BLaER1 treated with 17β-estradiol and CSF1 and Interleukin-3, amounts not matched to agents 10 nM and 100 nM (cell line): ENCODE measurements at regions not wholly inside any gene's neighbourhood (a gene's known extent, or its start where the extent isn't known, plus 50 kb on each side); places are given as distances from the start of the nearest gene placed in this dataset.

Experiments
- H3K27ac ChIP-seq, 11 experiments: shearing (Covaris generic); formaldehyde crosslinking; 2 replicates each; pipeline ENCODE4 v1.8.1; 2022
- H3K27me3 ChIP-seq, 11 experiments: shearing (Covaris generic); formaldehyde crosslinking; 2 replicates each; pipeline ENCODE4 v1.8.1; 2022
- H3K36me3 ChIP-seq, 11 experiments: shearing (Covaris generic); formaldehyde crosslinking; 2 replicates each; pipeline ENCODE4 v1.8.1; 2022
- H3K4me1 ChIP-seq, 10 experiments: shearing (Covaris generic); formaldehyde crosslinking; 2 replicates each; pipeline ENCODE4 v1.8.1; 2022
- H3K4me2 ChIP-seq, 11 experiments: shearing (Covaris generic); formaldehyde crosslinking; 2 replicates each; pipeline ENCODE4 v1.8.1; 2022
- H3K4me3 ChIP-seq, 10 experiments: shearing (Covaris generic); formaldehyde crosslinking; 2 replicates each; pipeline ENCODE4 v1.8.1; 2022
- H3K9ac ChIP-seq, 11 experiments: shearing (Covaris generic); formaldehyde crosslinking; 2 replicates each; pipeline ENCODE4 v1.8.1; 2022
- H3K9me3 ChIP-seq, 11 experiments: shearing (Covaris generic); formaldehyde crosslinking; replicated peaks in 1 of 11; 2 replicates each; pipeline ENCODE4 v1.8.1; 2022
- H4K20me1 ChIP-seq, 11 experiments: shearing (Covaris generic); formaldehyde crosslinking; 2 replicates each; pipeline ENCODE4 v1.8.1; 2022
- Cebpa-rat ChIP-seq, 11 experiments: shearing (Covaris generic); IDR thresholded peaks; 2 replicates each; pipeline ENCODE4 v1.8.1; 2022

- Histone ChIP-seq H3K27ac (no peak overlapping the region), H3K9me3 (no peaks in the 10 kb centered on the region), H3K36me3 (no peaks in the 10 kb centered on the region), H3K4me3 (no peak overlapping the region), H3K27me3 (peaks cover 49 to 98% (median 89%) of the 10 kb centered on the region in 11 experiments), H4K20me1 (no peaks in the 10 kb centered on the region), H3K9ac (no peak overlapping the region), H3K4me1 (peaks cover 9 to 37% (median 21%) of the 10 kb centered on the region in 10 experiments), H3K4me2 (no peak overlapping the region)
- TF ChIP-seq Cebpa-rat (IDR thresholded peaks at IDR 0.05) = no peak
Observed at GRCh38 chrX:13372203-13372980, 52.5 kb upstream of the ATXN3L start.

DNA sequence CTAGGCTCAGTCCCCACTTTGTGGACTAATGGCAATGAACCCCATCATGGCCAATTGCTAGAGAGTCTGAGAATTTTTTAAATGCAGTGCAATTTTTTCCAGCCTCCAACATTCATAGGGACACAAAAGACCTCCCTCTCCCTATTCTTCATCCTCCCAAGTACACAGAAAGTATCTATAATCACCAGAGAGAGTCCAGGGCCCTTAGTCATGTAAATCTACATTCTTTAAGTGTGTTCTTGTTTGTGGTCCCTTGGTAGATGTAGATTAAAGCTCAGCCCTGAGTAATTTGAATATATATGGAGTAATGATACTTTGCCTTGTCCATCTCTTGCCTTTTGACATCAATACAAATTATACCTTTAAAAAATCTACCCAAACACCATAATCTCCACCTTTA, 51.3 kb upstream of the ATXN3L start:
- Histone ChIP-seq H3K4me1 (peaks cover 2 to 35% (median 10%) of the 10 kb centered on the region in 10 experiments; a peak in 17 of 20 replicates), H3K27ac (no peak overlapping the region), H3K36me3 (no peaks in the 10 kb centered on the region), H4K20me1 (no peaks in the 10 kb centered on the region), H3K9ac (no peak overlapping the region), H3K9me3 (no peaks in the 10 kb centered on the region), H3K4me2 (no peak overlapping the region), H3K27me3 (peaks cover 51 to 100% (median 94%) of the 10 kb centered on the region in 11 experiments), H3K4me3 (no peak overlapping the region)
- no peak for TF ChIP-seq Cebpa-rat (IDR thresholded peaks at IDR 0.05)

DNA sequence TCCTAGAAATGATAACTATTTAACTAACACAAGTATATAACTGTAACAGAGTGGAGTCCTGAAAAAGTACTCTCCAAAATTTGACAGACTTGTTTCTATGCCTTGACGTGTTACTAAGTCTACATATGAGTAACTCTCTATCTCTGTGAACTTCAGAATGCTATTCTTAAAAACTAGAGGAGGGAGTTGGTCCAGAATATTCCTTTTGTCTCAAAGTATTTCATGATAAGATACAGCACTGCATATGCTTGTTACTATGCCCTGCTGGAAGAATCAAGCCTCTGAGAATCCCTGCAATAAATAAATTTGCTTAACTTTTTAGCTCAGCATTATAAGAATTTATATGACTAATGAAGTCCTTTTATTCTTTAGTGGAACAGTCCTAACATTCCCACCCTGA, 50.9 kb upstream of the ATXN3L start:
- TF ChIP-seq Cebpa-rat (IDR thresholded peaks at IDR 0.05) = no peak
- Histone ChIP-seq H4K20me1 (no peaks in the 10 kb centered on the region), H3K9me3 (no peaks in the 10 kb centered on the region), H3K27ac (no peak overlapping the region), H3K9ac (no peak overlapping the region), H3K36me3 (no peaks in the 10 kb centered on the region), H3K27me3 (peaks cover 51 to 100% (median 94%) of the 10 kb centered on the region in 11 experiments), H3K4me3 (no peak overlapping the region), H3K4me1 (peaks cover 0 to 30% (median 5%) of the 10 kb centered on the region in 10 experiments; a peak in 14 of 20 replicates), H3K4me2 (no peak overlapping the region)
